Osteoblast (primary cell): ENCODE measurements at regions not wholly inside any gene's neighbourhood (a gene's known extent, or its start where the extent isn't known, plus 50 kb on each side); places are given as distances from the start of the nearest gene placed in this dataset.

Source experiments
- DNase-seq: peaks from one replicate; pipeline ENCODE4 v3.0.0; 2011; ENCODE audit warnings: low spot score, mixed read lengths; ENCODE audit not compliant: insufficient read length; ENCODE audit errors: missing footprints
- H2AFZ ChIP-seq: 2 replicates; pipeline ENCODE4 v1.6.0; 2011; ENCODE audit warnings: mild to moderate bottlenecking, low read length
- H3K27ac ChIP-seq: 2 replicates; pipeline ENCODE4 v1.5.1; 2011; ENCODE audit warnings: mild to moderate bottlenecking, low read depth, low read length, moderate library complexity
- H3K27me3 ChIP-seq: 2 replicates; pipeline ENCODE4 v1.6.0; 2012; ENCODE audit warnings: mild to moderate bottlenecking, control low read depth, inconsistent platforms, low read length, moderate library complexity; ENCODE audit not compliant: insufficient read depth
- H3K36me3 ChIP-seq: 2 replicates; pipeline ENCODE4 v1.5.1; 2011; ENCODE audit warnings: mild to moderate bottlenecking, low read length, control low read depth, moderate library complexity; ENCODE audit not compliant: insufficient read depth
- H3K4me1 ChIP-seq: 2 replicates; pipeline ENCODE4 v1.5.1; 2011; ENCODE audit warnings: mild to moderate bottlenecking, low read length, control low read depth, moderate library complexity; ENCODE audit not compliant: insufficient read depth
- H3K4me2 ChIP-seq: 2 replicates; pipeline ENCODE4 v1.6.0; 2011; ENCODE audit warnings: mild to moderate bottlenecking, low read length; ENCODE audit not compliant: insufficient read depth
- H3K4me3 ChIP-seq: fragments of 200-600 bp; sonication (generic); 3 replicates; pipeline ENCODE4 v1.5.1; 2012; ENCODE audit warnings: mild to moderate bottlenecking, low read length, inconsistent platforms; ENCODE audit not compliant: insufficient read depth
- H3K79me2 ChIP-seq: 2 replicates; pipeline ENCODE4 v1.6.0; 2012; ENCODE audit warnings: mild to moderate bottlenecking, low read length, control low read depth, inconsistent platforms; ENCODE audit not compliant: insufficient read depth
- H3K9me3 ChIP-seq: 2 replicates; pipeline ENCODE4 v1.5.1; 2011; ENCODE audit warnings: low read depth, low read length, control low read depth
- H4K20me1 ChIP-seq: 2 replicates; pipeline ENCODE4 v1.6.0; 2012; ENCODE audit warnings: mild to moderate bottlenecking, low read length, control low read depth; ENCODE audit not compliant: insufficient read depth
- TF ChIP-seq, protein P1 (sequence below): IDR thresholded peaks from 2 replicates; pipeline ENCODE4 v1.5.1; 2011; ENCODE audit warnings: mild to moderate bottlenecking, low read depth, low read length, moderate library complexity; ENCODE audit errors: extremely low read depth

DNA sequence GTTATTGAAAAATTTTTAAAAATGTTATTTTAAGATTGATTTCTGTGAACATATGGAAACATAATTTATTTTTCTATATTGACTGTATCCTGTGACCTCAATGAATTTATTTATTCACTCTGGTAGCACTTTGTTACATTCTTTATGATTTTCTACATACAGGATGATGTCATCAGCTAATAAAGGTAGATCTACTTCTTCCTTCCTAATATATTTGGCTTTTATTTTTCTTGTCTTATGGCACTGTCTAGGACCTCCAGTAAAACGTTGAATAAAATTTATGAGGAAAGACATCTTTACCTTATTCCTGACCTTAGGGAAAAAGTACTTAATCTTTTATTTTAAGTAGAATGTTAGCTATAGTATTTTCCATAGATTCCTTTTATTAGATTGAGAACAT is 78.8 kb upstream of the MAF start:
- DNase-seq = no peak
- H3K36me3 ChIP-seq = no peaks in the 10 kb centered on the region
- H3K27me3 ChIP-seq = no peaks in the 10 kb centered on the region
- H2AFZ ChIP-seq = no peak overlapping the region
- no peak overlapping the region for H3K4me3 ChIP-seq
- H3K4me2 ChIP-seq = no peak overlapping the region
- no peaks in the 10 kb centered on the region for H3K9me3 ChIP-seq
- TF ChIP-seq, protein P1, sequence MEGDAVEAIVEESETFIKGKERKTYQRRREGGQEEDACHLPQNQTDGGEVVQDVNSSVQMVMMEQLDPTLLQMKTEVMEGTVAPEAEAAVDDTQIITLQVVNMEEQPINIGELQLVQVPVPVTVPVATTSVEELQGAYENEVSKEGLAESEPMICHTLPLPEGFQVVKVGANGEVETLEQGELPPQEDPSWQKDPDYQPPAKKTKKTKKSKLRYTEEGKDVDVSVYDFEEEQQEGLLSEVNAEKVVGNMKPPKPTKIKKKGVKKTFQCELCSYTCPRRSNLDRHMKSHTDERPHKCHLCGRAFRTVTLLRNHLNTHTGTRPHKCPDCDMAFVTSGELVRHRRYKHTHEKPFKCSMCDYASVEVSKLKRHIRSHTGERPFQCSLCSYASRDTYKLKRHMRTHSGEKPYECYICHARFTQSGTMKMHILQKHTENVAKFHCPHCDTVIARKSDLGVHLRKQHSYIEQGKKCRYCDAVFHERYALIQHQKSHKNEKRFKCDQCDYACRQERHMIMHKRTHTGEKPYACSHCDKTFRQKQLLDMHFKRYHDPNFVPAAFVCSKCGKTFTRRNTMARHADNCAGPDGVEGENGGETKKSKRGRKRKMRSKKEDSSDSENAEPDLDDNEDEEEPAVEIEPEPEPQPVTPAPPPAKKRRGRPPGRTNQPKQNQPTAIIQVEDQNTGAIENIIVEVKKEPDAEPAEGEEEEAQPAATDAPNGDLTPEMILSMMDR = no peak
- no peaks in the 10 kb centered on the region for H3K79me2 ChIP-seq
- H3K27ac ChIP-seq = no peak overlapping the region
- H4K20me1 ChIP-seq = no peaks in the 10 kb centered on the region
- H3K4me1 ChIP-seq = no peaks in the 10 kb centered on the region

DNA sequence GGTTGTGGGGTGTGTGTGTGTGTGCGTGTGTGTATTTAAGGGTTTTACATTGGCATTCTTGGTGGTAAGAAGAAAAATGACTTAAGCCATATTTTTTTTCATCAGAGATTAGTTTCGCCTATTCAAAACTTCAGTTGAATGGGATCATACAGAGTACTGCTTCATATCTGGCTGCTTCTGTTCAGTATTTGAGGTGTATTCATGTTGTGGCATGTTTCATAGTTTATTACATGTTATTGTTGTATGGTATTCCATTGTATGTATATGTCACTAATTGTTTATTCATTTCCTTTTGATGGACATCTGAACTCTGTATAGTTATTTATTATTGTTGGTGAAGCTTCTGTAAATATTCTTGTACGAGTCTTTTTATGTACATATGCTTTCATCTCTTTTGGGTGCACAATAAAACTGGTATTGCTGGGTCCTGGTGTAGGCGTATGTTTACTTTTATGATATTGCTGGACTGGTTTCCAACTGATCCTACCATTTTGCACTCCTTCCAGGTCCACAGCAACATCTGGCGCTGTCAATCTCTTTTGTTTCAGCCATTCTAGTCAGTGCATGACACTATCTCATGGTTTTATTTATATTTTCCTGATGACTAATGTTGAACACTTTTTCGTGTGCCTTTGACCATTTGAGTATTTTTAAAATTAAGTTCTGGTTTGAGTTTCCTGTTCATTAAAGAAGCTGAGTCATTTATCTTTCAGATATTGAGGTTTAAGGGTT is 77.4 kb upstream of the MAF start:
- Histone ChIP-seq H3K4me1 (no peaks in the 10 kb centered on the region), H3K9me3 (no peaks in the 10 kb centered on the region), H3K4me3 (no peak overlapping the region), H3K27ac (no peak overlapping the region), H3K36me3 (no peaks in the 10 kb centered on the region), H3K27me3 (no peaks in the 10 kb centered on the region), H4K20me1 (no peaks in the 10 kb centered on the region), H3K79me2 (no peaks in the 10 kb centered on the region), H3K4me2 (no peak overlapping the region), H2AFZ (no peak overlapping the region)
- no peak for DNase-seq
- TF ChIP-seq, protein P1 = no peak

DNA sequence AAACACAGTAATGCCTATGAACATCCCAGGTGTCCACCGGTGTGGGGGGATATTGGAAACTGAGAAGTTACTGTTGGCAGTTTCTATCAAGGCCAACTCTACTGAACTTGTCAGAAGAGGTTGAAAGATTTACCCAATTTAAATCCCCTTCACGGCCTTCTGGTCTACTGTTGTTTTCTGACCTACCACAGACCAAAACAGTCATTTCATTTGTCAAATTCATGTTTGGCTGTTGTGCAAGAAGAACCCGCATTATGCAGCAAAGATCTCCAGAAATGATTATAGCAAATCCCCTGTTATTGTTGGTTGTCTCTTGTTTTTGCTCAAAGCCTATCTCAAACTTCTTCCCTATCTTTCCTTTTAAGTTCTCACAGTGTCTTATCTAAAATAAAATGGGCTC is 73.1 kb upstream of the MAF start:
- DNase-seq = no peak
- Histone ChIP-seq H3K9me3 (no peaks in the 10 kb centered on the region), H3K36me3 (no peaks in the 10 kb centered on the region), H4K20me1 (no peaks in the 10 kb centered on the region), H3K4me1 (no peaks in the 10 kb centered on the region), H3K79me2 (no peaks in the 10 kb centered on the region), H3K27ac (no peak overlapping the region), H3K4me2 (no peak overlapping the region), H3K27me3 (no peaks in the 10 kb centered on the region), H3K4me3 (no peak overlapping the region), H2AFZ (no peak overlapping the region)
- TF ChIP-seq, protein P1 = no peak

DNA sequence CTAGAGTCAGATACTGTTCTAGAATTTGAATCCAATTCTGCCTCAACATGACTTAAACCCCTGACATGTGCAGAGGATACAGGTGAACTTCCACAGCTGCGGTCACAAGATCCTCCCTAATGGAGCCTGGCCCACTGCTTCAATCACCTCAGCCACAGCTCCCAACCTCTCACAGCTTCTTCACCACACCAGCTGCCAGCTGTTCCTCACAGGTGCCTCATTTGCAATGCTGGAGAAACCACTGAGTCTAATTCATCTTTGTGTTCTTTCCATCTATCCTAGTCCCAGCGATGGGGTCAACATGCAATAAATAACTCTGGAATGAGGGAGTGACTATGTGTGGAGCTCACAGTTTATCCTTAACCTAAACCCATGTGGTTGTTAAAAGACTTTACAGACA is 72.0 kb upstream of the MAF start:
- Histone ChIP-seq H3K4me1 (no peaks in the 10 kb centered on the region), H3K27me3 (no peaks in the 10 kb centered on the region), H3K36me3 (no peaks in the 10 kb centered on the region), H2AFZ (no peak overlapping the region), H3K79me2 (no peaks in the 10 kb centered on the region), H3K27ac (no peak overlapping the region), H4K20me1 (no peaks in the 10 kb centered on the region), H3K4me3 (no peak overlapping the region), H3K4me2 (no peak overlapping the region), H3K9me3 (no peaks in the 10 kb centered on the region)
- TF ChIP-seq, protein P1 = no peak
- DNase-seq = no peak
